ENCODE measurements at regions not wholly inside any gene's neighbourhood (a gene's known extent, or its start where the extent isn't known, plus 50 kb on each side); places are given as distances from the start of the nearest gene placed in this dataset.

GRCh38 chr5:62720031-62720441 is 141.4 kb downstream of the LRRC70 start (continued):
- TF ChIP-seq MTA2 (IDR thresholded peaks at IDR 0.05; ENCODE audit: low read depth) (peak; percentile 94), RAD51 (IDR thresholded peaks at IDR 0.05) (peak; percentile 62; the same call in 1 of the 2 replicates), CTCF (IDR thresholded peaks at IDR 0.05 in 2 of 3, conservative IDR thresholded peaks at IDR 0.05 in 1 of 3; ENCODE audit: control insufficient read depth in 2 of 3, extremely low read depth in 1 of 3, insufficient read depth in 1 of 3, low read depth in 3 of 3, low read length in 3 of 3) (peak; percentile 40 to 64 (median 46)), ETV6 (conservative IDR thresholded peaks at IDR 0.05 in 1 of 2, IDR thresholded peaks at IDR 0.05 in 1 of 2; ENCODE audit: borderline replicate concordance in 1 of 2, low read depth in 1 of 2) (no peak), BCLAF1 (IDR thresholded peaks at IDR 0.05) (no peak), RAD21 (IDR thresholded peaks at IDR 0.05; ENCODE audit: insufficient read depth, low read depth, low read length) (peak; percentile 38; the same call in 1 of the 2 replicates), STAT3 (IDR thresholded peaks at IDR 0.05; ENCODE audit: low read depth, low read length) (no peak), ZNF24 (IDR thresholded peaks at IDR 0.05) (no peak), ZNF592 (IDR thresholded peaks at IDR 0.05) (no peak), ZBTB11 (CRISPR knock-in tag; IDR thresholded peaks at IDR 0.05) (no peak), SMAD1 (IDR thresholded peaks at IDR 0.05; ENCODE audit: low read depth, partially characterized antibody) (peak; percentile 75), IRF4 (IDR thresholded peaks at IDR 0.05; ENCODE audit: low read depth, low read length) (0 out of 2 replicates have a peak, but pooled peaks have one; percentile 24), SMC3 (IDR thresholded peaks at IDR 0.05; ENCODE audit: borderline replicate concordance, low read length) (no peak), ZNF622 (IDR thresholded peaks at IDR 0.05) (no peak), IRF5 (IDR thresholded peaks at IDR 0.05; ENCODE audit: borderline replicate concordance) (peak; percentile 74; the same call in 1 of the 2 replicates)

All from GM12878 (cell line).